H9 (cell line): ENCODE measurements at regions not wholly inside any gene's neighbourhood (a gene's known extent, or its start where the extent isn't known, plus 50 kb on each side); places are given as distances from the start of the nearest gene placed in this dataset.

Experiments used
- DNase-seq: peaks from one replicate; pipeline ENCODE4 v3.0.0-alpha.2; 2017
- H2AFZ ChIP-seq: one replicate; pipeline ENCODE4 v1.6.1; 2013; ENCODE audit warnings: mild to moderate bottlenecking, low read length, control low read depth, moderate library complexity
- H2AK5ac ChIP-seq: 2 replicates; pipeline ENCODE4 v1.6.1; 2013; ENCODE audit warnings: low read length, control low read depth, mixed read lengths; ENCODE audit not compliant: insufficient read length
- H2BK120ac ChIP-seq: one replicate; pipeline ENCODE4 v1.6.1; 2013; ENCODE audit warnings: low read depth, mild to moderate bottlenecking, low read length, control low read depth, inconsistent platforms; ENCODE audit not compliant: poor library complexity, severe bottlenecking
- H2BK12ac ChIP-seq: 2 replicates; pipeline ENCODE4 v1.6.1; 2013; ENCODE audit warnings: low read length, control low read depth, mixed read lengths, low read depth; ENCODE audit not compliant: insufficient read length
- H2BK15ac ChIP-seq: 2 replicates; pipeline ENCODE4 v1.6.1; 2013; ENCODE audit warnings: low read depth, low read length, control low read depth
- H2BK20ac ChIP-seq: one replicate; pipeline ENCODE4 v1.6.1; 2013; ENCODE audit warnings: low read depth, mild to moderate bottlenecking, low read length, control low read depth, inconsistent platforms; ENCODE audit not compliant: poor library complexity, severe bottlenecking
- H2BK5ac ChIP-seq: 2 replicates; pipeline ENCODE4 v1.6.1; 2013; ENCODE audit warnings: low read length, control low read depth, mixed read lengths; ENCODE audit not compliant: insufficient read length
- H3K14ac ChIP-seq: 2 replicates; pipeline ENCODE4 v1.6.1; 2013; ENCODE audit warnings: low read length, control low read depth; ENCODE audit not compliant: insufficient read depth
- H3K18ac ChIP-seq: 2 replicates; pipeline ENCODE4 v1.6.1; 2013; ENCODE audit warnings: low read depth, mild to moderate bottlenecking, mixed read lengths, low read length, control low read depth; ENCODE audit not compliant: insufficient read length
- H3K23ac ChIP-seq: 2 replicates; pipeline ENCODE4 v1.6.1; 2013; ENCODE audit warnings: low read length, control low read depth, mixed read lengths, low read depth; ENCODE audit not compliant: insufficient read length
- H3K23me2 ChIP-seq: 2 replicates; pipeline ENCODE4 v1.6.1; 2013; ENCODE audit warnings: low read depth, mild to moderate bottlenecking, mixed read lengths, low read length, control low read depth; ENCODE audit not compliant: insufficient read length, poor library complexity, severe bottlenecking
- H3K27ac ChIP-seq: 2 replicates; pipeline ENCODE4 v1.5.1; 2013; ENCODE audit warnings: low read length, control low read depth, mixed read lengths, low read depth; ENCODE audit not compliant: insufficient read length
- H3K27me3 ChIP-seq: 2 replicates; pipeline ENCODE4 v1.6.1; 2013; ENCODE audit warnings: low read length, control low read depth, inconsistent platforms; ENCODE audit not compliant: insufficient read depth
- H3K4ac ChIP-seq: 2 replicates; pipeline ENCODE4 v1.6.1; 2013; ENCODE audit warnings: low read depth, mild to moderate bottlenecking, control low read depth, inconsistent platforms, low read length, moderate library complexity
- H3K4me1 ChIP-seq: 2 replicates; pipeline ENCODE4 v1.6.1; 2013; ENCODE audit warnings: low read length, control low read depth, inconsistent platforms; ENCODE audit not compliant: insufficient read depth
- H3K4me2 ChIP-seq: 2 replicates; pipeline ENCODE4 v1.6.1; 2013; ENCODE audit warnings: low read length, control low read depth, mixed read lengths; ENCODE audit not compliant: insufficient read length, insufficient read depth
- H3K56ac ChIP-seq: 2 replicates; pipeline ENCODE4 v1.6.1; 2013; ENCODE audit warnings: low read depth, mild to moderate bottlenecking, mixed read lengths, low read length, control low read depth; ENCODE audit not compliant: insufficient read length
- H3K79me1 ChIP-seq: 2 replicates; pipeline ENCODE4 v1.6.1; 2013; ENCODE audit warnings: low read depth, mild to moderate bottlenecking, moderate library complexity, low read length, control low read depth, inconsistent platforms; ENCODE audit not compliant: insufficient read depth, poor library complexity, severe bottlenecking
- H3K79me2 ChIP-seq: 2 replicates; pipeline ENCODE4 v1.6.1; 2013; ENCODE audit warnings: low read length, control low read depth, inconsistent platforms; ENCODE audit not compliant: insufficient read depth
- H3K9ac ChIP-seq: 2 replicates; pipeline ENCODE4 v1.6.1; 2013; ENCODE audit warnings: low read length, control low read depth, mixed read lengths; ENCODE audit not compliant: insufficient read length; ENCODE audit errors: extremely low read depth
- H3K9me3 ChIP-seq: one replicate; pipeline ENCODE4 v1.6.1; 2013; ENCODE audit warnings: low read depth, low read length, inconsistent platforms; ENCODE audit not compliant: control insufficient read depth
- H3T11ph ChIP-seq: one replicate; pipeline ENCODE4 v1.6.1; 2013; ENCODE audit warnings: mild to moderate bottlenecking, low read length, control low read depth, inconsistent platforms
- H4K20me1 ChIP-seq: one replicate; pipeline ENCODE4 v1.6.1; 2013; ENCODE audit not compliant: control insufficient read depth, insufficient read length, insufficient read depth
- H4K5ac ChIP-seq: 2 replicates; pipeline ENCODE4 v1.6.1; 2013; ENCODE audit warnings: low read depth, mild to moderate bottlenecking, mixed read lengths, low read length, control low read depth; ENCODE audit not compliant: insufficient read length
- H4K8ac ChIP-seq: replicated peaks from 2 replicates; pipeline ENCODE4 v1.6.1; 2013; ENCODE audit warnings: low read length, control low read depth, mixed read lengths, low read depth; ENCODE audit not compliant: insufficient read length
- H4K91ac ChIP-seq: 2 replicates; pipeline ENCODE4 v1.6.1; 2013; ENCODE audit warnings: low read depth, mild to moderate bottlenecking, moderate library complexity, mixed read lengths, low read length, control low read depth; ENCODE audit not compliant: insufficient read length
- H3K27ac Mint-ChIP-seq, 3 experiments: 2 replicates in 2 of 3; 3 replicates in 1 of 3; pipeline ENCODE4 v1.8.0; 2020 to 2021; ENCODE audit warnings: mixed read lengths in 3 of 3, mild to moderate bottlenecking in 1 of 3, moderate library complexity in 1 of 3
- H3K27me3 Mint-ChIP-seq: 2 replicates; pipeline ENCODE4 v1.8.0; 2021; ENCODE audit warnings: low read depth, mild to moderate bottlenecking, moderate library complexity, mixed read lengths
- H3K36me3 Mint-ChIP-seq, 3 experiments: 2 replicates in 2 of 3; 3 replicates in 1 of 3; pipeline ENCODE4 v1.8.0; 2020 to 2021; ENCODE audit warnings: low read depth in 3 of 3, mixed read lengths in 3 of 3; ENCODE audit not compliant: insufficient read depth in 1 of 3
- H3K4me1 Mint-ChIP-seq, 2 experiments: 2 replicates each; pipeline ENCODE4 v1.8.0; 2020; ENCODE audit warnings: mixed read lengths in 2 of 2
- H3K4me3 Mint-ChIP-seq, 2 experiments: 2 replicates in 1 of 2; 3 replicates in 1 of 2; pipeline ENCODE4 v1.8.0; 2020 to 2021; ENCODE audit warnings: mild to moderate bottlenecking in 2 of 2, mixed read lengths in 2 of 2, moderate library complexity in 1 of 2
- H3K9me3 Mint-ChIP-seq, 2 experiments: 2 replicates in 1 of 2; 3 replicates in 1 of 2; pipeline ENCODE4 v1.8.0; 2020; ENCODE audit warnings: mild to moderate bottlenecking in 2 of 2, mixed read lengths in 2 of 2, moderate library complexity in 1 of 2
- CTCF ChIP-seq: fragments of 200-600 bp; sonication (generic); conservative IDR thresholded peaks from 3 replicates; pipeline ENCODE4 v1.8.0; 2021; ENCODE audit warnings: antibody characterized with exemption, mild to moderate bottlenecking

- Histone ChIP-seq H3K18ac (no peak overlapping the region), H3K4me2 (no peak overlapping the region), H4K20me1 (no peaks in the 10 kb centered on the region), H2BK15ac (no peak overlapping the region), H2BK12ac (no peak overlapping the region), H3K79me1 (no peaks in the 10 kb centered on the region), H2AK5ac (no peak overlapping the region), H3K9ac (no peak overlapping the region), H3K23ac (no peak overlapping the region), H3K14ac (no peak overlapping the region), H4K8ac (no peak overlapping the region), H2BK20ac (no peak overlapping the region), H3K4me1 (no peaks in the 10 kb centered on the region), H4K5ac (no peak overlapping the region), H3K4ac (no peak overlapping the region), H3K27me3 (no peaks in the 10 kb centered on the region), H3K56ac (no peak overlapping the region), H3K9me3 (no peaks in the 10 kb centered on the region), H3K27ac (no peak overlapping the region), H2AFZ (no peak overlapping the region), H3T11ph (no peak overlapping the region), H2BK120ac (no peak overlapping the region), H2BK5ac (no peak overlapping the region), H3K79me2 (no peaks in the 10 kb centered on the region), H4K91ac (no peak overlapping the region), H3K23me2 (no peaks in the 10 kb centered on the region)
- Mint-ChIP-seq H3K36me3 (no peaks in the 10 kb centered on the region), H3K9me3 (no peaks in the 10 kb centered on the region), H3K4me3 (no peak overlapping the region), H3K27me3 (no peaks in the 10 kb centered on the region), H3K4me1 (no peaks in the 10 kb centered on the region), H3K27ac (no peak overlapping the region)
- no peak for TF ChIP-seq CTCF
- no peak for DNase-seq
These were observed 171.2 kb downstream of the CCDC59 start for GRCh38 chr12:82187011-82187410.
